RKO (cell line): ENCODE measurements at regions not wholly inside any gene's neighbourhood (a gene's known extent, or its start where the extent isn't known, plus 50 kb on each side); places are given as distances from the start of the nearest gene placed in this dataset.
"Not testable (repeated sequence)": the region's sequence is repeated elsewhere in the genome, so short reads cannot be mapped to it uniquely, and the experiment has no call there.

Source experiments
- DNase-seq: peaks from one replicate; pipeline ENCODE4 v3.0.0-alpha.2; 2016; ENCODE audit warnings: low spot score

- no peak for DNase-seq
These were observed 136.9 kb upstream of the SAMSN1 start for GRCh38 chr21:14683063-14683462.

- DNase-seq, result no peak
These were observed 133.0 kb upstream of the SAMSN1 start for GRCh38 chr21:14678973-14679574.

- no peak for DNase-seq
These were observed 131.6 kb upstream of the SAMSN1 start for GRCh38 chr21:14677639-14678179.

- DNase-seq, result no peak
These were observed 130.9 kb upstream of the SAMSN1 start for GRCh38 chr21:14677013-14677412.

- DNase-seq, result no peak
These were observed 129.8 kb upstream of the SAMSN1 start for GRCh38 chr21:14675774-14676530.

- no peak for DNase-seq
These were observed 127.5 kb upstream of the SAMSN1 start for GRCh38 chr21:14673649-14674048.

- no peak for DNase-seq
These were observed 126.4 kb upstream of the SAMSN1 start for GRCh38 chr21:14672466-14672865.

GRCh38 chr21:14670409-14670808 is 124.3 kb upstream of the SAMSN1 start:
- no peak for DNase-seq

GRCh38 chr21:14669092-14669491 is 123.0 kb upstream of the SAMSN1 start:
- DNase-seq, result not testable (repeated sequence)

GRCh38 chr21:14657241-14658008 is 111.3 kb upstream of the SAMSN1 start:
- DNase-seq, result no peak

GRCh38 chr21:14646893-14647292 is 100.8 kb upstream of the SAMSN1 start:
- DNase-seq, result no peak

- no peak for DNase-seq
These were observed 99.6 kb upstream of the SAMSN1 start for GRCh38 chr21:14645702-14646101.

- DNase-seq, result no peak
These were observed 86.2 kb upstream of the SAMSN1 start for GRCh38 chr21:14632359-14632758.

- no peak for DNase-seq
These were observed 84.5 kb upstream of the SAMSN1 start for GRCh38 chr21:14630556-14631069.

- no peak for DNase-seq
These were observed 83.3 kb upstream of the SAMSN1 start for GRCh38 chr21:14629461-14629860.

GRCh38 chr21:14623079-14623478 is 77.0 kb upstream of the SAMSN1 start:
- not testable (repeated sequence) for DNase-seq

- no peak for DNase-seq
These were observed 74.0 kb upstream of the SAMSN1 start for GRCh38 chr21:14620152-14620551.

- DNase-seq, result no peak
These were observed 71.8 kb upstream of the SAMSN1 start for GRCh38 chr21:14617871-14618270.

- no peak for DNase-seq
These were observed 70.9 kb upstream of the SAMSN1 start for GRCh38 chr21:14617040-14617393.

GRCh38 chr21:14616380-14617039 is 70.4 kb upstream of the SAMSN1 start:
- no peak for DNase-seq

GRCh38 chr21:14615359-14615974 is 69.4 kb upstream of the SAMSN1 start:
- DNase-seq, result no peak

GRCh38 chr21:14614287-14614686 is 68.2 kb upstream of the SAMSN1 start:
- DNase-seq, result no peak
